ENCODE measurements at regions not wholly inside any gene's neighbourhood (a gene's known extent, or its start where the extent isn't known, plus 50 kb on each side); places are given as distances from the start of the nearest gene placed in this dataset.

GRCh38 chr17:72387487-72387886, 266.7 kb downstream of the SOX9 start:
- Histone ChIP-seq H3K9ac (ENCODE audit: low read depth, low read length) (no peak overlapping the region), H3K9me3 (ENCODE audit: insufficient read depth, low read depth, low read length) (no peaks in the 10 kb centered on the region), H3K27ac (ENCODE audit: low read length) (no peak overlapping the region), H3K27me3 (ENCODE audit: insufficient read depth, low read length) (peaks cover 22% of the 10 kb centered on the region; the same call in 1 of the 2 replicates), H3K4me3 (ENCODE audit: low read length) (no peak overlapping the region), H3K36me3 (ENCODE audit: insufficient read depth, low read depth, low read length) (no peaks in the 10 kb centered on the region), H3K4me1 (ENCODE audit: insufficient read depth, low read length) (peaks cover 9% of the 10 kb centered on the region; the same call in 1 of the 2 replicates)

DNA sequence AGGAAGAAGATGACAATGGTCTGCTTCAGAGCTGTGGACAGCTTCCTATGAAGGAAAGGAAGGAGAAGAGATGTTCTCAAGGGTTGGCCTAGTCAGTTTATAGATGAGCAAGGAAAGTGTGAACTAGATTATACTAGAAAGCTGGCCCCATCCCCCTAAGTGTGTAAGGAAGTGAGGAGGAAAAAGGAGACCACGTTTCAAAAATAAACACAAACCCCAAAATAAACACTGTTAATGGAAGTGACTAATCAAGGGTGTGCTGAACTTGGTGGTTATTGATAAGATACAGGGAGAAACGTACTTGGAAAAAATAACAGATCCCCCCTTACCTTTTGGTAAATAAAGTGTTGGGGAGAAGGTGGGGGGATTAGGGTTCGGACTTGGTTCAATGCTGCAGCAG, 267.1 kb downstream of the SOX9 start:
- H3K9ac ChIP-seq (ENCODE audit: low read depth, low read length), result no peak overlapping the region
- peaks cover 4% of the 10 kb centered on the region; the same call in 1 of the 2 replicates for H3K4me1 ChIP-seq (ENCODE audit: insufficient read depth, low read length)
- H3K9me3 ChIP-seq (ENCODE audit: insufficient read depth, low read depth, low read length), result no peaks in the 10 kb centered on the region
- H3K36me3 ChIP-seq (ENCODE audit: insufficient read depth, low read depth, low read length), result no peaks in the 10 kb centered on the region
- H3K4me3 ChIP-seq (ENCODE audit: low read length), result no peak overlapping the region
- H3K27me3 ChIP-seq (ENCODE audit: insufficient read depth, low read length), result peaks cover 22% of the 10 kb centered on the region; the same call in 1 of the 2 replicates
- H3K27ac ChIP-seq (ENCODE audit: low read length), result no peak overlapping the region

DNA sequence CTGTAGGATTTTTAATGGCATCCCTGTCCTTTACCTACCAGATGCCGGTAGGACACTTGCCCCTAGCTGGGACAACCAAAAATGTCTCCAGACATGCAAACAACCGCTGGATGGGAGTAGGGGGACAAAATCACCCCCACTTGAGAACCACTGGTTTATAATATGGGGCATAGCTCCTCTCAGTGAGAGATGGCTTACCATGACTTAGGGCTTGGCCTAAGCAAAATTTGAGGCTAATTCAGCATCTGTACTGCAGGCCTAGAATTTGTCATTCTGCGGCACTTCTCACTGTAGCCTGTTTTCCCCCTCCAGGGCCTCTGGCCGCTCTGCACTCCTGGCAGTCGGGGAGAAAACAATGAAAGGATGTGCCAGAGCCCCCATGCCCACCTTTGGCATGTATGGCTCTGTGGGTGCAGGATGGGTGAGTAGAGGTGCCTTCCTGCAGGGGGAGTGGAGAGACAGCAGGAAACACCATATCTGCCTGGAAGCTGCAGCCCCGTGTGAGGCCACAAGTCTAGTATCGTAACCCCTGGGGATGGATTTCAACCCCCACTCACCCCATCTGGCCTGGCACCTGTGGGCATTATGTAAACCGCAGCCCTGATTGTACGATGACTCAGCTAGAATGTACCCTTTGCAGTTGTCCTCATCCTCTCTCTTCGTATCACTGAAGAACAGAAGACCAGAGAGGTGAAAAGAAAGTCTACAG, 268.1 kb downstream of the SOX9 start:
- no peak overlapping the region for H3K4me3 ChIP-seq (ENCODE audit: low read length)
- no peak overlapping the region for H3K9ac ChIP-seq (ENCODE audit: low read depth, low read length)
- peaks cover 9% of the 10 kb centered on the region for H3K4me1 ChIP-seq (ENCODE audit: insufficient read depth, low read length)
- no peaks in the 10 kb centered on the region for H3K36me3 ChIP-seq (ENCODE audit: insufficient read depth, low read depth, low read length)
- peaks cover 22% of the 10 kb centered on the region; the same call in 1 of the 2 replicates for H3K27me3 ChIP-seq (ENCODE audit: insufficient read depth, low read length)
- no peaks in the 10 kb centered on the region for H3K9me3 ChIP-seq (ENCODE audit: insufficient read depth, low read depth, low read length)
- H3K27ac ChIP-seq (ENCODE audit: low read length), result no peak overlapping the region

DNA sequence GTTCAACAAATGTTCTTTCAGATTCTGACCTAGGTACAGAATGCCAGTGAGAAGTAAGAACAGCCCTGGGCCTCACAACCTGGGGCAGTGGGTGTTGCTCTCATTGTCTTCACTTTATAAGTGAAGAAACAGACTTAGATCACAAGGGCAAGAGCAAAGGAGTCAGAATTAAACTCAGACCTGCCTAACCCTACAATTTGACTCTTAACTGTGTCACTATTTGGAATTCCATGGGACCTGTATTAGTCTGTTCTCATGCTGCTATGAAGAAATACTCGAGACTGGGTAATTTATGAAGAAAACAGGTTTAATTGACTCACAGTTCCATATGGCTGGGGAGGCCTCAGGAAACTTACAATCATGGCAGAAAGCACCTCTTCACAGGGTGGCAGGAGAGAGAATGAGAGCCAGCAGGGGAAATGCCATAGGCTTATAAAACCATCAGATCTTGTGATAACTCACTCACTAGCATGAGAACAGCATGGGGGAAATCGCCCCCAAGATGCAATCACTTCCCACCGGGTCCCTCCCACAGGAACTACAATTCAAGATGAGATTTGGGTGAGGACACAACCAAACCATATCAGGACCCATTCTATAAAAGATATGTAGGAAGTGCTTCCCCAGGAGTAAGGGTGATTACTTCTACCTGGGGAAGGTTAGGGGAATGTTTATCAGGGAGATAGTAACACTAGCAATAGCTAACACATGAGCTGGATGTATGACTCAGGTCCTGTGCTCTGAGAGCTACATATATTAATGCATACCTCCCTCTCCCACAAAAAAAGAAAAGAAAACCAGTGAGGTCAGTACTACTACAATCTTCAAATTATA, 270.1 kb downstream of the SOX9 start:
- Histone ChIP-seq H3K27ac (ENCODE audit: low read length) (no peak overlapping the region), H3K9me3 (ENCODE audit: insufficient read depth, low read depth, low read length) (no peaks in the 10 kb centered on the region), H3K9ac (ENCODE audit: low read depth, low read length) (no peak overlapping the region), H3K4me3 (ENCODE audit: low read length) (no peak overlapping the region), H3K4me1 (ENCODE audit: insufficient read depth, low read length) (peaks cover 14% of the 10 kb centered on the region), H3K36me3 (ENCODE audit: insufficient read depth, low read depth, low read length) (no peaks in the 10 kb centered on the region), H3K27me3 (ENCODE audit: insufficient read depth, low read length) (peaks cover 17% of the 10 kb centered on the region; the same call in 1 of the 2 replicates)

GRCh38 chr17:72392056-72393010, 271.5 kb downstream of the SOX9 start:
- H3K4me3 ChIP-seq (ENCODE audit: low read length), result no peak overlapping the region
- H3K9me3 ChIP-seq (ENCODE audit: insufficient read depth, low read depth, low read length), result no peaks in the 10 kb centered on the region
- peaks cover 11% of the 10 kb centered on the region for H3K4me1 ChIP-seq (ENCODE audit: insufficient read depth, low read length)
- peaks cover 11% of the 10 kb centered on the region; the same call in 1 of the 2 replicates for H3K27me3 ChIP-seq (ENCODE audit: insufficient read depth, low read length)
- H3K27ac ChIP-seq (ENCODE audit: low read length), result no peak overlapping the region
- H3K36me3 ChIP-seq (ENCODE audit: insufficient read depth, low read depth, low read length), result no peaks in the 10 kb centered on the region
- H3K9ac ChIP-seq (ENCODE audit: low read depth, low read length), result no peak overlapping the region

- Histone ChIP-seq H3K27ac (ENCODE audit: low read length) (no peak overlapping the region), H3K27me3 (ENCODE audit: insufficient read depth, low read length) (no peaks in the 10 kb centered on the region), H3K9me3 (ENCODE audit: insufficient read depth, low read depth, low read length) (no peaks in the 10 kb centered on the region), H3K4me1 (ENCODE audit: insufficient read depth, low read length) (peaks cover 9% of the 10 kb centered on the region), H3K9ac (ENCODE audit: low read depth, low read length) (no peak overlapping the region), H3K4me3 (ENCODE audit: low read length) (no peak overlapping the region), H3K36me3 (ENCODE audit: insufficient read depth, low read depth, low read length) (no peaks in the 10 kb centered on the region)
These were observed 272.7 kb downstream of the SOX9 start for GRCh38 chr17:72393553-72393952.

GRCh38 chr17:72394531-72394930, 273.7 kb downstream of the SOX9 start:
- Histone ChIP-seq H3K27ac (ENCODE audit: low read length) (no peak overlapping the region), H3K36me3 (ENCODE audit: insufficient read depth, low read depth, low read length) (no peaks in the 10 kb centered on the region), H3K27me3 (ENCODE audit: insufficient read depth, low read length) (no peaks in the 10 kb centered on the region), H3K9ac (ENCODE audit: low read depth, low read length) (no peak overlapping the region), H3K4me3 (ENCODE audit: low read length) (no peak overlapping the region), H3K4me1 (ENCODE audit: insufficient read depth, low read length) (peaks cover 9% of the 10 kb centered on the region), H3K9me3 (ENCODE audit: insufficient read depth, low read depth, low read length) (no peaks in the 10 kb centered on the region)

DNA sequence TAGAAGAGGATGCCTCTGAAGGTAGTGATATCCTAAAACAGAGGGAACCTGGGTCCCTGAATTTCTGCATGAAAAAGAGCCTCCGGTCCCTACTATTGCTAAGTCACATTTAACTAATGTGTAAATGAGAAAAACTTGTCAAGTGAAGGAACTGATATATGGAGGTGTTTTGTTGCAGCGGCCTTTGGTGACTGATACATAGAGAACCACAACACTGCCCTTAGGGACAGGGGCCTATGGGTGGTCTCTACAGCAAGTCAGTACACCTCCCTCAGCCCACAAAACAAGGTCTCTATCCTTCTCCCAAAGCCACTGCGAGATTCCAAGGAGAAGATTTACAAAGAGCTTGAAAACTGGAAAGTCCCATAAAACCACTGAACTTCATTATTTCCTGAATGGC, 275.3 kb downstream of the SOX9 start:
- Histone ChIP-seq H3K27ac (ENCODE audit: low read length) (no peak overlapping the region), H3K9ac (ENCODE audit: low read depth, low read length) (no peak overlapping the region), H3K36me3 (ENCODE audit: insufficient read depth, low read depth, low read length) (no peaks in the 10 kb centered on the region), H3K27me3 (ENCODE audit: insufficient read depth, low read length) (no peaks in the 10 kb centered on the region), H3K9me3 (ENCODE audit: insufficient read depth, low read depth, low read length) (no peaks in the 10 kb centered on the region), H3K4me1 (ENCODE audit: insufficient read depth, low read length) (peaks cover 9% of the 10 kb centered on the region), H3K4me3 (ENCODE audit: low read length) (no peak overlapping the region)

GRCh38 chr17:72397223-72397667, 276.4 kb downstream of the SOX9 start:
- Histone ChIP-seq H3K27ac (ENCODE audit: low read length) (no peak overlapping the region), H3K9ac (ENCODE audit: low read depth, low read length) (no peak overlapping the region), H3K4me1 (ENCODE audit: insufficient read depth, low read length) (peaks cover 9% of the 10 kb centered on the region)

GRCh38 chr17:72397687-72398086, 276.9 kb downstream of the SOX9 start:
- Histone ChIP-seq H3K4me3 (ENCODE audit: low read length) (no peak overlapping the region), H3K27me3 (ENCODE audit: insufficient read depth, low read length) (no peaks in the 10 kb centered on the region), H3K36me3 (ENCODE audit: insufficient read depth, low read depth, low read length) (no peaks in the 10 kb centered on the region), H3K9ac (ENCODE audit: low read depth, low read length) (no peak overlapping the region), H3K4me1 (ENCODE audit: insufficient read depth, low read length) (peaks cover 9% of the 10 kb centered on the region), H3K27ac (ENCODE audit: low read length) (no peak overlapping the region), H3K9me3 (ENCODE audit: insufficient read depth, low read depth, low read length) (no peaks in the 10 kb centered on the region)

More at GRCh38 chr17:72397223-72397667, 276.4 kb downstream of the SOX9 start:
- Histone ChIP-seq H3K4me3 (ENCODE audit: low read length) (no peak overlapping the region), H3K27me3 (ENCODE audit: insufficient read depth, low read length) (no peaks in the 10 kb centered on the region), H3K9me3 (ENCODE audit: insufficient read depth, low read depth, low read length) (no peaks in the 10 kb centered on the region), H3K36me3 (ENCODE audit: insufficient read depth, low read depth, low read length) (no peaks in the 10 kb centered on the region)

DNA sequence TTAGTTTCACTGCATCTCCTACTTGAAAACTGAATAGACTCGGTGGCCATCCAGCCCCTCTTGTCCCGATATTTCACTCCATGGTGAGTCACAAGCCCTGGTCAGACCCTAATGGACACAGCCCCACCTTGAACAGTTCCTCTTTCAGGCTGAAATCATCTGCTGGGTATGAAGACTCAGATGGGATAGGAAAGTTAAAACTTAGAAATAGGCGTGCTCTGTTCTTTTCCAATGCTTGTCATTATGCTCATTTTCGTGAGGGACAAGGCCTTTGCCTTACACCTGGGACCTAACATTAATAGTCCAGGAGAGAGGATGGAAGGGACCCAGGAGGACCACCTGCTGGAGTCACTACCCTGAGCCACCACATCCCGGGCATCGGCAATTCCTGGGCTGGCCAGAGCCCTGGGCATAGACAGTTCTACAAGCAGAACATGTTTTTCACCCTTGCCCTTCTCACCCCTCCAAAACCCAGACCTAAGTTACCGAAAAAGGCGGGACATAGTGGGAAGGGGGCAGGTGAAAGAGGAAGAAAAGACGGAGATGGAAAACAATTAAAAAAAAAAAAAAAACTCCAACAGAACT, 278.3 kb downstream of the SOX9 start:
- Histone ChIP-seq H3K9ac (ENCODE audit: low read depth, low read length) (no peak overlapping the region), H3K36me3 (ENCODE audit: insufficient read depth, low read depth, low read length) (no peaks in the 10 kb centered on the region), H3K4me1 (ENCODE audit: insufficient read depth, low read length) (peaks cover 3% of the 10 kb centered on the region; the same call in 1 of the 2 replicates), H3K9me3 (ENCODE audit: insufficient read depth, low read depth, low read length) (no peaks in the 10 kb centered on the region), H3K27ac (ENCODE audit: low read length) (no peak overlapping the region), H3K27me3 (ENCODE audit: insufficient read depth, low read length) (peaks cover 7% of the 10 kb centered on the region), H3K4me3 (ENCODE audit: low read length) (no peak overlapping the region)
